ENCODE measurements at regions not wholly inside any gene's neighbourhood (a gene's known extent, or its start where the extent isn't known, plus 50 kb on each side); places are given as distances from the start of the nearest gene placed in this dataset.

GRCh38 chr18:22114526-22115321 is 54.7 kb upstream of the GATA6 start:
- no peak for DNase-seq

- DNase-seq: no peak
Observed at GRCh38 chr18:22115573-22115972, 53.8 kb upstream of the GATA6 start.

All from NCI-H187 (cell line).